PFSK-1 (cell line): ENCODE measurements at regions not wholly inside any gene's neighbourhood (a gene's known extent, or its start where the extent isn't known, plus 50 kb on each side); places are given as distances from the start of the nearest gene placed in this dataset.

ENCODE experiments used
- FOXP2 ChIP-seq: optimal IDR thresholded peaks from 2 replicates; pipeline ENCODE3; 2011; ENCODE audit warnings: borderline replicate concordance, control low read depth, inconsistent platforms; ENCODE audit not compliant: insufficient read depth; ENCODE audit errors: extremely low read length, extremely low read depth
- POLR2AphosphoS5 ChIP-seq: IDR thresholded peaks from 2 replicates; pipeline ENCODE4 v1.6.1; 2012; ENCODE audit warnings: low read depth, mild to moderate bottlenecking, control low read depth, low read length, moderate library complexity
- REST ChIP-seq, 2 experiments: IDR thresholded peaks; 2 replicates each; pipeline versions ENCODE4 v1.6.1 to v1.8.0; 2011 to 2012; ENCODE audit warnings: low read depth in 2 of 2, low read length in 2 of 2, control low read depth in 1 of 2, inconsistent platforms in 1 of 2, mild to moderate bottlenecking in 1 of 2, moderate library complexity in 1 of 2; ENCODE audit not compliant: insufficient read depth in 1 of 2
- SIN3A ChIP-seq: IDR thresholded peaks from 2 replicates; pipeline ENCODE4 v1.6.1; 2012; ENCODE audit warnings: mild to moderate bottlenecking, low read length, moderate library complexity, borderline replicate concordance; ENCODE audit not compliant: insufficient read depth
- TAF1 ChIP-seq: IDR thresholded peaks from 2 replicates; pipeline ENCODE4 v1.6.1; 2012; ENCODE audit warnings: low read length, control low read depth, borderline replicate concordance; ENCODE audit not compliant: insufficient read depth

- no peak for TF ChIP-seq REST (IDR thresholded peaks at IDR 0.05; ENCODE audit: insufficient read depth in 1 of 2, low read depth in 2 of 2, low read length in 2 of 2)
- TF ChIP-seq FOXP2 = no peak
- TF ChIP-seq SIN3A = no peak
- TF ChIP-seq TAF1 = no peak
- TF ChIP-seq POLR2AphosphoS5 = no peak
These were observed 256.0 kb upstream of the FANCL start for GRCh38 chr2:58497168-58497567.

DNA sequence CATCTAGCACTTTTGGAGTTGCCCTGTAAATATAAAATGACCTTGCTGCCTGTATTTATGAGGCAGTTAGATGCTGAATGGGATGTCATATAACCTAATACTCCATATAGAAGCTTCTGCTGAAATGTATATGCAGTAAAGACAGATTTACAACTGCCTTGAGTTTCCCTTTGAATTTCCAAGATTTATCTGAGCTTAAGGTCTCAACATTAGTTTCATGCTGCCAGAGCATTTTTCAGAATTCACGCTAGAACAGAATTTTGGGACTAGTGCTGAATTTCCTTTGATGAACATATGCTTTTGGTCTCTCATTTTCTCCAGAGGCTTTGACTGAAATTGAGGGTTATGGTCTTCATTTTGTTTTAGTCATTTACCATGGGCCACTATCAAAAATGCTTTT lies 254.7 kb upstream of the FANCL start:
- TF ChIP-seq REST (IDR thresholded peaks at IDR 0.05; ENCODE audit: insufficient read depth in 1 of 2, low read depth in 2 of 2, low read length in 2 of 2) (no peak), FOXP2 (no peak), POLR2AphosphoS5 (no peak), SIN3A (no peak), TAF1 (no peak)

DNA sequence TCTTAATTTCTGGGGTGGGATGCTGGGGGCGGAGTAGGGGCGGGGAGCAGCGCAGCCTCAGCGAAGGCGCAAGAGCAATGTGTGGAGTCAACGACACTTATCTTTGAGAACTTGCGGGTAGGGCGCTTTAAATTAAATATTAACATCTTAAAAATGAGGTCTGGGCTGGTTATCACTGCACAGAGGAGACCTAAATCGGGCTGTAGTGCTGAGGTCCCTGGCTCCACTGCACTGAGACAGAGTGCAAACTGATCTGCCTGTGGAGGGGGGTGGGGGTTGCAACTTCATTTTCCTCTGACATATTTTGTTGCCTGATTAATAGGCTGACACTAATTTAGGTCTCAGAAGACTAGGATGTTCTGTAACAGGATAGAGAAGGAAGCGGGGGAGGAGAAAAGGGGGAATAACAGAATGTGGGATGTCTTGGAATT lies 253.0 kb upstream of the FANCL start:
- TF ChIP-seq POLR2AphosphoS5 (no peak), FOXP2 (no peak), REST (IDR thresholded peaks at IDR 0.05; ENCODE audit: insufficient read depth in 1 of 2, low read depth in 2 of 2, low read length in 2 of 2) (no peak), TAF1 (no peak), SIN3A (no peak)

DNA sequence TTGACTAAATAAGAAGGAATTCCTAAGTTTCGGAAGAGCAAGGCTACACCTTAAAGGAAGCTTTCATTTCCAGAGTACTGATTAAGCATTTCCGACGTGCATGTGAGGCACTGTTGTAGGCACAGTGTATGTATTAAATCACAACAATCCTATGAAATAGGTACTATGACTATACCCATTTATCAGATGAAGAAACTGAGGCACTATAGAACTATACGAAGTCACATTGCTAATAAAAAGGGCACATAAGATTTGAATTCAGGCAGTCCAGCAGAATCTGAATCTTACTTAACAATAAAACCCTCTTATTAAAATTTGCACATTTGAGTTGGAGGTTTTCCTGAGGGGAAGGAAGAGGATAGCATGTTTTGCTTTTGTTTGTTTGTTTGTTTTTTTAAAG lies 243.5 kb upstream of the FANCL start:
- TF ChIP-seq POLR2AphosphoS5 (no peak), TAF1 (no peak)

- TF ChIP-seq SIN3A (no peak), POLR2AphosphoS5 (no peak), TAF1 (no peak), REST (IDR thresholded peaks at IDR 0.05; ENCODE audit: insufficient read depth in 1 of 2, low read depth in 2 of 2, low read length in 2 of 2) (no peak), FOXP2 (no peak)
These were observed 243.1 kb upstream of the FANCL start for GRCh38 chr2:58484221-58484620.
